AG09319 (cell line): ENCODE measurements at regions not wholly inside any gene's neighbourhood (a gene's known extent, or its start where the extent isn't known, plus 50 kb on each side); places are given as distances from the start of the nearest gene placed in this dataset.

Source experiments
- DNase-seq: peaks from one replicate; pipeline ENCODE4 v3.0.0-alpha.2; 2010; ENCODE audit warnings: low read depth; ENCODE audit errors: extremely low read depth
- CTCF ChIP-seq: IDR thresholded peaks from 2 replicates; pipeline ENCODE4 v1.5.1; 2011; ENCODE audit warnings: low read depth, mild to moderate bottlenecking, inconsistent platforms, low read length, moderate library complexity

DNA sequence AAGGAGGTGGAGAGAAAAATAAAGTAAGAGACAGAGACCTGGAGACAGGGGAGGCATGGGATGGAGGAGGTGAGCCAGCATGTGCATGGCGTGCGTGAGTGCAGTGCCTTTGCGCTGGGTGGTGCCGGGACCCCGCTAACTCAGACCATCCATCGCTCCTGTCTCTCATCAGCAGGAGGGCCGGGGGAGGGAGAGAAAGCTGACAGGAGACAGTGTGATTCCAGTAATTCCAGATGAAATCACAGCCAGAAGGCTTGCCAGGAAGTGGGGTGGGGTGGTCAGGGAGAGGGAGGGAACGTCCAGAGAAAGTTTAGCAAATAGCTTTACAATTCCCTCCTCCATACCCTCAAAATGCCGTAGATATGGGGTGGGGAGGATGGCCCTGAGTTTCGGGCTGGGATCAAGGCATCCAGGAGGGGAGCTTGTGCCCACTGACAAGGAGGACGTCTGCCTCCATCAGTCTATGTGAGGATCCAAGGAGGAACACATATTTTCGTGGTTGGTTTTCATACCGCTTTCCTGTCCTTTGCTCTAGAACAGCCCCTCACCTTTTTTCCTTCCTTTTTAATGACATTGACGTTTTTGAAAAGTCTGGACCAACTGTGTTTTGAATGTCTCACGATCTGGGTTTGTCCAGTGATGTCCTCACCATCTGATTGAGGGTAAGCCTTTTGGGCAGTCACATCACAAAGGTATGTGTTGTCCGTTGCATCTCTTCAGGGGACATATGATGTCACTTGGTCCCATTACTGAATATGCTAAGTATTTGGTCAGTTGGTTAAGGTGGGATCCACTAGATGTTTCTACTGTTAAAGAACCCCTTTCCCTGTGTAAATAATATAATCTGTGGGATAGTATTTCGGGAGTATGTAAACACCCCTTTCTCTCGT, 567.3 kb downstream of the MIAT start:
- no peak for DNase-seq

GRCh38 chr22:27226666-27227065, 569.3 kb downstream of the MIAT start:
- TF ChIP-seq CTCF, result no peak
- no peak for DNase-seq

More for the DNA sequence above, 567.3 kb downstream of the MIAT start:
- TF ChIP-seq CTCF, result no peak

DNA sequence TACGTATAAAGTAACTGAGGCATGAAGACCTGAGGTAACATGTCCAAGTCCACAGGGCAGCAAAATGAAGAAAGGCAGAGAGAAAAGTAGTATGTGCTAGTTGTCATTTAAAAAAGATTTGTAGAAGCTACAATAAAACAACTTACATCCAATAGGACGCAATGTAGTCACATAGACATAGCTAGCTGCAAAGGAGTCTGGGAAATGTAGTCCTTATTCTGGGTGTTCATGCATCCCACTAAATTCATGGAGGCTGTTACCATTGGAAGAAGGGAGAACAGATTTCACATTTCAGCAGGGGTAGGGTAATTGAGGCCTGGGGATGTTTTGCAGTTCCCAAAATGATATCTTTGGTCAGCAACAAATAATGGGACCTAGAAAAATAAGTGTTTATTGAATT, 571.4 kb downstream of the MIAT start:
- DNase-seq, result no peak
- no peak for TF ChIP-seq CTCF

GRCh38 chr22:27230189-27230588, 571.4 kb downstream of the MN1 start:
- no peak for TF ChIP-seq CTCF
- DNase-seq, result no peak

DNA sequence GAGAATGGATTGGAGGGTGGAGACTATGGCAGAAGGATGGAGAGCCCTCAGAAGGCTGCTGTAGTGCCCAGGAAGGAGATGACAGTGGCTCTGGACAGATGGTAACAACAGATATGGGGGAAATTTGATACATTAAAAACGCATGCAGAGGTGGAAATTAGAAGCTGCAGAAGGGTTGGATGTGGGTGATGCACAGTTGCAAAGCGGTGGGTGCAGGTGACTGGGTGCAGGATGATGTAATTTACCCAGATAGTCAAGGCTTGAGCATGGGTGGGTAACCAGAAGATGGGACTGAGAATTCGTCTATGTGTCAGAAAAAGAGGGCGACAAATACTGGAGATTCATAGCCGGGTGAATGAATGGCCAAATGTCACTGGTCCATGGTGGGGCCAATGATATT, 570.3 kb downstream of the MN1 start:
- TF ChIP-seq CTCF, result no peak
- DNase-seq, result no peak

GRCh38 chr22:27232077-27232476, 569.5 kb downstream of the MN1 start:
- TF ChIP-seq CTCF, result no peak
- DNase-seq, result no peak

- no peak for DNase-seq
- TF ChIP-seq CTCF, result no peak
Observed at GRCh38 chr22:27237080-27237741, 564.3 kb downstream of the MN1 start.
